ENCODE measurements at regions not wholly inside any gene's neighbourhood (a gene's known extent, or its start where the extent isn't known, plus 50 kb on each side); places are given as distances from the start of the nearest gene placed in this dataset.
"Not testable (repeated sequence)": the region's sequence is repeated elsewhere in the genome, so short reads cannot be mapped to it uniquely, and the experiment has no call there.

DNA sequence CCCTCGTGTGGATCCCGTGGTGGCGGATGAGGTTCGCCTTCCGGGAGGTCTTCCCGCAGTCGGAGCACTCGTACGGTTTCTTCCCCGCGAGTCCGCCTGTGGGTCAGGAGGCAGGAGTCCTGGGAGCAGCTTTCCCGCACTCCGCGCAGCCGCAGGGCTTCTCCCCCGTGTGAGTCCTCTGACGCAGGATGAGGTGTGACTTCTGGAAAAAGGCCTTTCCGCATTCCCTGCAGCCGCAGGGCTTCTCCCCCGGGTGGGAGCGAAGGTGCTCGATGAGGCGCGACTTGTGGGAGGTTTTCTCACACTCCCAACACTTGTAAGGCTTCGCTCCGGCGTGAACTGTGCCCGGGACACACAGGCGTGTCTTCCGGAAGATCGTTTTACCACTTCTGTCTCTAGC is 68.8 kb upstream of the WIPI2 start:
- DNase-seq (ENCODE audit: low spot score) (peak; percentile 49), FAIRE-seq (peak; percentile 91)

DNA sequence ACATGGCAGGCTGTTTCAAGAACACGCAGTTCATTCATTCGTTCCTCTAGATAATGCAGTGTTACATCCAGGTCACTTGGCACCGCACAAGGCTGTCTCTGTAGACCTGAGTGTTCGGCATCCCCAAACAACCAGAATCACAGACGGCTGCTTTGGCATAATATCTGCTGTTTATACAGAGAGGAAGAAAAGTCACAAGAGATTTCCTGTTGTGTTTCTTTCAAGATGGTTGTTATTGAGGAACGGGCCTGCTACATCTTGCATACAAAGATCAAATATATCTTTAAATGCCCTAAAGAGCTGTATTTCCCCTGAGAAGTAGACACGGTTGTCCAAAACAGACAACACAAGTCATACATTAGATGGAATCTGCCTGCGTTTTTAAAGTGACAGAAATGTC is 58.8 kb upstream of the WIPI2 start:
- FAIRE-seq; DNase-seq (ENCODE audit: low spot score): not testable (repeated sequence)

DNA sequence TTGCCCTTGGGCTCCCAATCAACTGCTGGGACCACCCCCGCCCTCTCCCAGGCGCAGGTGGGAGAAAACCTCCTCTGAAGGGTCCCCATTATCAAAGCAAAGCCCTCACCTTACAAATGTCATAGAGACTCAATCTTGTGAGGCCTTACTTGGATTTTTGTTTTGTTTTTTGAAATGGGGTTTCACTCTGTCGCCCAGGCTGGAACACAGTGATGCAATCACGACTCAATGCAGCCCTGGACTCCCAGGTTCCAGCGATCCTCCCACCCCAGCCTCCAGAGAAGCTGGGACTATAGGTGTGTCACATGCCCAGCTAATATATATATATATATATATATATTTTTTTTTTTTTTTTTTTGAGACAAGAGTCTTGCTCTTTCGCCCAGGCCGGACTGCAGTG is 57.5 kb upstream of the WIPI2 start:
- FAIRE-seq = no peak

DNA sequence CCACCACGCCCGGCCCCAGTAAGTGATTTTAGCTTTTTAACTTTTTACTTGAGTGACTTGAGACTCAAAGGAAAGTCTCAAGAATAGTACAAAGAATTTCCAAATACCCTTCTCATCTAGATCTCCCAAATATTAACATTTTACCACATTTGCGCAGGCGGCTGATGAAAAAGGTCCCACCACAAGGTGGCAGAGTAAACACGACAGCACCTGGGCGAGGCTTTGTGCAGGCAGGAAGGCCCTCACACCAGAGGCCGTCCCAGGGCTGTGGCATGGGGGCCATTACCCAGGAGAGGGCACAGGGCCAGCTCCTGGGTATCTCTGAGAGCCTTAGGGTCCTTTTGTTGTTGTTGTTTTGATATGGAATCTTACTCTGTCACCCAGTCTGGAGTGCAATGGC is 50.0 kb upstream of the WIPI2 start:
- no peak for FAIRE-seq

More for the DNA sequence above, 57.5 kb upstream of the WIPI2 start:
- DNase-seq (ENCODE audit: low spot score) = no peak

More for the DNA sequence above, 50.0 kb upstream of the WIPI2 start:
- no peak for DNase-seq (ENCODE audit: low spot score)

Measured in RCC 7860 (cell line).